IPS-18a (cell line): ENCODE measurements at regions not wholly inside any gene's neighbourhood (a gene's known extent, or its start where the extent isn't known, plus 50 kb on each side); places are given as distances from the start of the nearest gene placed in this dataset.

Source experiments
- H3K27ac ChIP-seq: one replicate; pipeline ENCODE4 v1.5.1; 2013; ENCODE audit warnings: low read length
- H3K27me3 ChIP-seq: one replicate; pipeline ENCODE4 v1.6.1; 2013; ENCODE audit warnings: mild to moderate bottlenecking, low read length; ENCODE audit not compliant: control insufficient read depth, insufficient read depth
- H3K36me3 ChIP-seq: one replicate; pipeline ENCODE4 v1.6.1; 2013; ENCODE audit warnings: low read depth, low read length; ENCODE audit not compliant: control insufficient read depth
- H3K4me1 ChIP-seq: one replicate; pipeline ENCODE4 v1.6.1; 2013; ENCODE audit warnings: low read depth, low read length; ENCODE audit not compliant: control insufficient read depth
- H3K4me3 ChIP-seq: one replicate; pipeline ENCODE4 v1.5.1; 2013; ENCODE audit warnings: low read length
- H3K9ac ChIP-seq: one replicate; pipeline ENCODE4 v1.6.1; 2013; ENCODE audit warnings: mild to moderate bottlenecking, low read length, moderate library complexity
- H3K9me3 ChIP-seq: one replicate; pipeline ENCODE4 v1.6.1; 2013; ENCODE audit warnings: low read depth, low read length; ENCODE audit not compliant: control insufficient read depth

DNA sequence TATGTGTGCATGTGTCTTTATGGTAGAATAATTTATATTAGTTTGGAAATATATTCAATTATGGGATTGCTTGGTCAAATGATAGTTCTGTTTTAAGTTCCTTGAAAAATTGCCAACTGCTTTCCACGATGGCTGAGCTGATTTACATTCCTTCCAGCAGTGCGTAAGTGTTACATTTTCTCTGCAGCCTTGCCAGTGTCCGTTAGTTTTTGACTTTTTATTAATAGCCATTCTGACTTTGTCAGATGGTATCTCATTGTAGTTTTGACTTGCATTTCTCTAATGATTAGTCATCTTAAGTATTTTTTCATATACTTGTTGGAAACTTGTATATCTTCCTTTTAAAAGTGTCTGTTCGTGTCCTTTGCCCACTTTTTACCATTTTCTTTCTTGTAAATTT is 434.2 kb upstream of the POT1 start:
- H3K27ac ChIP-seq: no peak overlapping the region

GRCh38 chr7:125358551-125359167 is 429.0 kb upstream of the POT1 start:
- Histone ChIP-seq H3K27ac (no peak overlapping the region), H3K4me3 (no peak overlapping the region), H3K4me1 (no peaks in the 10 kb centered on the region), H3K36me3 (no peaks in the 10 kb centered on the region), H3K9ac (no peak overlapping the region), H3K27me3 (no peaks in the 10 kb centered on the region), H3K9me3 (no peaks in the 10 kb centered on the region)

More for the DNA sequence above, 434.2 kb upstream of the POT1 start:
- Histone ChIP-seq H3K27me3 (no peaks in the 10 kb centered on the region), H3K4me1 (no peaks in the 10 kb centered on the region), H3K36me3 (no peaks in the 10 kb centered on the region), H3K4me3 (no peak overlapping the region), H3K9ac (no peak overlapping the region), H3K9me3 (no peaks in the 10 kb centered on the region)

GRCh38 chr7:125357676-125358455 is 428.2 kb upstream of the POT1 start:
- H3K36me3 ChIP-seq: no peaks in the 10 kb centered on the region
- no peaks in the 10 kb centered on the region for H3K27me3 ChIP-seq
- H3K9me3 ChIP-seq: no peaks in the 10 kb centered on the region
- no peak overlapping the region for H3K4me3 ChIP-seq
- no peak overlapping the region for H3K27ac ChIP-seq
- H3K9ac ChIP-seq: no peak overlapping the region
- no peaks in the 10 kb centered on the region for H3K4me1 ChIP-seq

- H3K27ac ChIP-seq: no peak overlapping the region
- H3K4me3 ChIP-seq: no peak overlapping the region
- H3K36me3 ChIP-seq: no peaks in the 10 kb centered on the region
- no peaks in the 10 kb centered on the region for H3K4me1 ChIP-seq
- no peak overlapping the region for H3K9ac ChIP-seq
- H3K27me3 ChIP-seq: no peaks in the 10 kb centered on the region
- H3K9me3 ChIP-seq: no peaks in the 10 kb centered on the region
Observed at GRCh38 chr7:125355899-125356298, 426.3 kb upstream of the POT1 start.

DNA sequence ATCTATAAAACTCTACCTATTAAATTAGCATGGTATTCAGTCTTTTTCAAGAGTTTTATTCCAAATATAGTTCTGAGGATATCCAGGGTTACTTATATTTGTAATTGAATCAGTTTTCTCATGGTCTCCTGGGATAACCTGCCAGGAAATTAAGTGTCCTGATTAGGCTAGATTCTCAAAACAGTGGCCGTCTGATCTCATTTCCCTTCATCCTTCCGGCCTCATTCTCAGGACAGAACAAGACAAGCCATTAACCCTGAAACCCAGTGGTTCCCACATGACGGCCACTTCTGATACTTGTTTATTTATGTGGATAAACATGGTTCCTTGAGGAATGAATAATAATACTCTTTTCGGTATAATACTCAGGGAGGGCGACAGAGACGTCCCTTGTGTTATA is 417.6 kb upstream of the POT1 start:
- no peaks in the 10 kb centered on the region for H3K36me3 ChIP-seq
- no peak overlapping the region for H3K4me3 ChIP-seq
- H3K9me3 ChIP-seq: no peaks in the 10 kb centered on the region
- no peak overlapping the region for H3K9ac ChIP-seq
- H3K27me3 ChIP-seq: no peaks in the 10 kb centered on the region
- no peaks in the 10 kb centered on the region for H3K4me1 ChIP-seq
- H3K27ac ChIP-seq: no peak overlapping the region

DNA sequence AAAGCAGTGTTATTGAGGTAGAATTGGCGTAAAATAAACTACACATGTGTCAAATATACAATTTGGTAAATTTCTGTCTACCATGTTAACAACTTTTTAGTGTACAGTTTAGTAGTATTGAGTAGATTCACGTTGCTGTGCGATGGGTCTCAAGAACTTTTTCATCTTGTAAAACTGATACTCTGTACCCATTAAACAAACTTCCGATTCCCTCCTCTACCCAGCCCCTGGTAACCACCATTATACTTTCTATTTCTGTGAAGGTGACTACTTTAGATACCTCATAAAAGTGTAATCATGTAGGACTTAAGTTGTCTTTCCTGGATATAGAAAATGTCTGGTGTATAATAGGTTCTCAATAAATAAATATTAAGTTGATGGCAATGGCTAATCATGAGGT is 408.5 kb upstream of the POT1 start:
- Histone ChIP-seq H3K27ac (no peak overlapping the region), H3K9me3 (no peaks in the 10 kb centered on the region), H3K4me1 (peaks cover 17% of the 10 kb centered on the region), H3K27me3 (no peaks in the 10 kb centered on the region), H3K4me3 (no peak overlapping the region), H3K36me3 (no peaks in the 10 kb centered on the region), H3K9ac (no peak overlapping the region)

DNA sequence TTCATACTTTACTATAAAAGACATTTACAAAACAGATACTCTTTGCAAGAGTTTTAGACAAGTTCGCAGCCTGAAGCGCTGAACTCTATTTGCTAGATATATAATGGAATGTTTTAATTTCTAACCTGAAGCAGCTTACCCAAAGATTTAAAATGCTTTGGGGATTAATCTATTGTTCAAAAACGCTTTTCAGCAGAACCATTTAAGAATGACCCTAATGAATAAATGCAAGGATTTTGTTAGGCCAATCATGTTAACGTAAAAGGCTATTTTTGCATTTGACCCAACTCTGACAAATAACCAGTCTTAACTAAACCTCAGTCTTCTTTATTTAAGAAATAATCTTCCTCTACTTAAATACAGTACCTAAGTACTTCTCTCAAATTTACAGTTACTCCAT is 406.7 kb upstream of the POT1 start:
- Histone ChIP-seq H3K36me3 (no peaks in the 10 kb centered on the region), H3K9ac (no peak overlapping the region), H3K4me3 (no peak overlapping the region), H3K4me1 (peaks cover 17% of the 10 kb centered on the region), H3K27me3 (no peaks in the 10 kb centered on the region), H3K9me3 (no peaks in the 10 kb centered on the region), H3K27ac (no peak overlapping the region)

- H3K4me3 ChIP-seq: no peak overlapping the region
- H3K36me3 ChIP-seq: no peaks in the 10 kb centered on the region
Observed at GRCh38 chr7:125326666-125327255, 397.1 kb upstream of the POT1 start.

GRCh38 chr7:125316466-125316865 is 386.8 kb upstream of the POT1 start:
- H3K9me3 ChIP-seq: peaks cover 9% of the 10 kb centered on the region
- H3K9ac ChIP-seq: no peak overlapping the region
- no peaks in the 10 kb centered on the region for H3K27me3 ChIP-seq
- H3K4me1 ChIP-seq: no peaks in the 10 kb centered on the region
- no peaks in the 10 kb centered on the region for H3K36me3 ChIP-seq
- H3K27ac ChIP-seq: no peak overlapping the region
- H3K4me3 ChIP-seq: no peak overlapping the region

More at GRCh38 chr7:125326666-125327255, 397.1 kb upstream of the POT1 start:
- Histone ChIP-seq H3K9me3 (no peaks in the 10 kb centered on the region), H3K9ac (no peak overlapping the region), H3K27me3 (no peaks in the 10 kb centered on the region), H3K27ac (no peak overlapping the region), H3K4me1 (no peaks in the 10 kb centered on the region)

DNA sequence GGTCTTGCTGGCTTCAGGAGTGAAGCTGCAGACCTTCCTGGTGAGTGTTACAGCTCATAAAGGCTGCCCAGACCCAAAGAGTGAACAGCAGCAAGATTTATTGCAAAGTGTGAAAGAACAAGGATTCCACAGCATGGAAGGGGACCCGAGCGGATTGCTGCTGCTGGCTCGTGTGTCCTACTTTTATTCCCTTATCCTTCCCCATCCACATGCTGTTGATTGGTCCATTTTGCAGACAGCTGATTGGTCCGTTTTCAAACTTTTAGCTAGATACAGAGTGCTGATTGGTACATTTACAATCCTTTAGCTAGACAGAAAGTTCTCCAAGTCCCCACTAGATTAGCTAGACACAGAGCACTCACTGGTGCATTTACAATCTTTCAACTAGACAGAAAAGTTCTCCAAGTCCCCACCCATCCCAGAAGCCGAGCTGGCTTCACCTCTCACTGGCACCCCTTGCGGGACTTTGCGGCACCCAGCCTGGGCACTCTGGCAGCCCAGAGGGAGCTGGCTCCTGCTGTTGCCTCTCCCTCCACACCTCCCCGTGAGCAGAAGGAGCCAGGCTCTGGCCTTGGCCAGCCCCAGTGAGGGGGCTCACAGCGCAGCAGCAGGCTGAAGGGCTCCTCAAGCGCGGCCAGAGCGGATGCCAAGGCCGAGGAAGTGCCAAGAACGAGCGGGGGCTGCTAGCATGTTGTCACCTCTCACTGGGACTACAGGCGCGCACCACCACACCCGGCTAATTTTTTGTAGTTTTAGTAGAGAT is 369.6 kb upstream of the POT1 start:
- Histone ChIP-seq H3K27ac (no peak overlapping the region), H3K9me3 (no peaks in the 10 kb centered on the region), H3K36me3 (no peaks in the 10 kb centered on the region), H3K27me3 (no peaks in the 10 kb centered on the region), H3K4me1 (no peaks in the 10 kb centered on the region), H3K4me3 (no peak overlapping the region), H3K9ac (no peak overlapping the region)

DNA sequence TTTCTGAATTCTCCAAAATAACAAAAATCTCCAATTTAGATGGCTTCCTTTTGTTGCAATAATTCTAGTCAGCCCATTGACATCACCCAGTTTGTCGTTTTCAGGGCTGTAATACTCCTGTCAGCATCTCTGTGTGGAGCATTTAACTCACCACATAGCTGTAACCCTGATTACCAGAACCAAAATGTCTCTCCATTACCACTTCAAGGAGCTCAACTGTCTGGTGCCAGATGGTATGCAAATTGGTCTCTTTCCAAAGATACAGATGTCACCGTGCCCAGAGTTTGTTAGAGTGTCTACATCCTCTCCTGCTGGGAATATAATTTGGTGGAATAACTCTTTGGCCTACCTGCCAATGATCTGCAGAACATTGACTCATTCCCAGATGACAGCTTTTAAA is 350.3 kb upstream of the POT1 start:
- Histone ChIP-seq H3K4me3 (no peak overlapping the region), H3K27ac (no peak overlapping the region), H3K27me3 (no peaks in the 10 kb centered on the region), H3K4me1 (peaks cover 9% of the 10 kb centered on the region), H3K9ac (no peak overlapping the region), H3K36me3 (no peaks in the 10 kb centered on the region), H3K9me3 (no peaks in the 10 kb centered on the region)
